SK-N-SH (cell line): ENCODE measurements at regions not wholly inside any gene's neighbourhood (a gene's known extent, or its start where the extent isn't known, plus 50 kb on each side); places are given as distances from the start of the nearest gene placed in this dataset.

Source experiments
- CTCF ChIA-PET: fragments of 300-600, 350-600 bp; formaldehyde crosslinking; extraction: SDS; loops from one replicate; lab custom pipeline; 2021; lab: Yijun Ruan, JAX
- POLR2A ChIA-PET: fragments of 350-600 bp; sonication (Branson Sonifier 250); formaldehyde crosslinking; extraction: SDS; loops from one replicate; lab custom pipeline; 2020; ENCODE audit warnings: antibody characterized with exemption, inconsistent platforms; lab: Yijun Ruan, JAX
- DNase-seq: peaks from one replicate; pipeline ENCODE4 v3.0.0; 2012
- H2AFZ ChIP-seq: fragments of 200-600 bp; sonication (generic); 2 replicates; pipeline ENCODE4 v1.8.1; 2016; ENCODE audit warnings: antibody characterized with exemption, mild to moderate bottlenecking, low read depth
- H3F3A ChIP-seq: fragments of 200-600 bp; sonication (generic); replicated peaks from 2 replicates; pipeline ENCODE3; 2016; ENCODE audit warnings: antibody characterized with exemption, mild to moderate bottlenecking; ENCODE audit not compliant: insufficient read depth
- H3K27ac ChIP-seq, 2 experiments: fragments of 200-500 bp in 1 of 2; fragments of 200-600 bp in 1 of 2; sonication (Bioruptor generic) in 1 of 2; sonication (generic), shearing (Covaris generic) in 1 of 2; 2 replicates each; pipeline versions ENCODE4 v1.5.1 to v1.6.1; 2014 to 2016; ENCODE audit warnings: low read depth in 2 of 2, inconsistent platforms in 1 of 2, low read length in 1 of 2, mild to moderate bottlenecking in 1 of 2, mixed read lengths in 1 of 2
- H3K27me3 ChIP-seq: fragments of 200-600 bp; sonication (generic), shearing (Covaris generic); 2 replicates; pipeline ENCODE4 v1.6.1; 2016; ENCODE audit warnings: mixed run types; ENCODE audit not compliant: insufficient read depth
- H3K36me3 ChIP-seq, 2 experiments: fragments of 200-500 bp in 1 of 2; fragments of 200-600 bp in 1 of 2; sonication (Bioruptor generic) in 1 of 2; sonication (generic) in 1 of 2; replicated peaks in 1 of 2; 2 replicates each; pipeline versions ENCODE3 to v1.5.1; 2014 to 2016; ENCODE audit warnings: low read length in 1 of 2, mild to moderate bottlenecking in 1 of 2; ENCODE audit not compliant: insufficient read depth in 2 of 2, control insufficient read depth in 1 of 2
- H3K4me1 ChIP-seq, 2 experiments: fragments of 200-500 bp in 1 of 2; fragments of 200-600 bp in 1 of 2; sonication (Bioruptor generic) in 1 of 2; sonication (generic), shearing (Covaris generic) in 1 of 2; 2 replicates each; pipeline versions ENCODE4 v1.5.1 to v1.6.1; 2014 to 2016; ENCODE audit warnings: low read depth in 1 of 2, low read length in 1 of 2, mixed run types in 1 of 2; ENCODE audit not compliant: insufficient read depth in 2 of 2, control insufficient read depth in 1 of 2
- H3K4me2 ChIP-seq: fragments of 200-600 bp; sonication (generic), shearing (Covaris generic); 2 replicates; pipeline ENCODE4 v1.6.1; 2017; ENCODE audit warnings: mixed run types
- H3K4me3 ChIP-seq, 2 experiments: fragments of 200-500 bp in 1 of 2; fragments of 200-600 bp in 1 of 2; sonication (Bioruptor generic) in 1 of 2; sonication (generic), shearing (Covaris generic) in 1 of 2; 2 replicates each; pipeline versions ENCODE4 v1.5.1 to v1.8.1; 2014 to 2016; ENCODE audit warnings: low read depth in 2 of 2, inconsistent platforms in 1 of 2, low read length in 1 of 2, mild to moderate bottlenecking in 1 of 2, mixed read lengths in 1 of 2, moderate library complexity in 1 of 2
- H3K79me2 ChIP-seq: fragments of 200-600 bp; sonication (generic); 2 replicates; pipeline ENCODE4 v1.8.1; 2017; ENCODE audit warnings: mild to moderate bottlenecking; ENCODE audit not compliant: insufficient read depth
- H3K9ac ChIP-seq: fragments of 200-600 bp; sonication (generic); 2 replicates; pipeline ENCODE4 v1.6.1; 2017; ENCODE audit warnings: mixed run types
- H3K9me2 ChIP-seq: fragments of 200-600 bp; sonication (generic); 2 replicates; pipeline ENCODE4 v1.6.1; 2017; ENCODE audit warnings: mixed run types
- H3K9me3 ChIP-seq: fragments of 200-600 bp; sonication (generic); 2 replicates; pipeline ENCODE4 v1.6.1; 2017; ENCODE audit warnings: mixed run types, mild to moderate bottlenecking, moderate library complexity
- H4K20me1 ChIP-seq: fragments of 200-600 bp; sonication (generic); 2 replicates; pipeline ENCODE4 v1.6.1; 2017; ENCODE audit warnings: mild to moderate bottlenecking, mixed run types; ENCODE audit not compliant: insufficient read depth
- EP300 ChIP-seq, 2 experiments: IDR thresholded peaks; 2 replicates each; pipeline versions ENCODE4 v1.4.0 to v1.6.1; 2012; ENCODE audit warnings: borderline replicate concordance in 1 of 2, low read depth in 1 of 2, low read length in 1 of 2
- NFIC ChIP-seq: IDR thresholded peaks from 2 replicates; pipeline ENCODE4 v1.4.0; 2012; ENCODE audit warnings: borderline replicate concordance
- RAD21 ChIP-seq: IDR thresholded peaks from 2 replicates; pipeline ENCODE4 v1.6.1; 2012; ENCODE audit warnings: mild to moderate bottlenecking, low read length
- TAF1 ChIP-seq: IDR thresholded peaks from 2 replicates; pipeline ENCODE4 v1.6.1; 2012; ENCODE audit warnings: low read depth, mild to moderate bottlenecking, low read length, moderate library complexity, borderline replicate concordance
- YY1 ChIP-seq: IDR thresholded peaks from 2 replicates; pipeline ENCODE4 v1.4.0; 2012; ENCODE audit warnings: low read depth, mild to moderate bottlenecking
- whole genome bisulfite sequencing: methylation state at CpG from one replicate; pipeline ENCODE4 v1.1.6; 2017; ENCODE audit warnings: low lambda C conversion rate; 5-methylcytosine and 5-hydroxymethylcytosine counted together
- TF ChIP-seq, protein P1 (sequence below): IDR thresholded peaks from 2 replicates; pipeline ENCODE4; 2012
- TF ChIP-seq, protein P2 (sequence below): fragments of 150-350 bp; IDR thresholded peaks from 2 replicates; pipeline ENCODE4 v1.6.1; 2016; ENCODE audit warnings: mild to moderate bottlenecking, low read depth, low read length

DNA sequence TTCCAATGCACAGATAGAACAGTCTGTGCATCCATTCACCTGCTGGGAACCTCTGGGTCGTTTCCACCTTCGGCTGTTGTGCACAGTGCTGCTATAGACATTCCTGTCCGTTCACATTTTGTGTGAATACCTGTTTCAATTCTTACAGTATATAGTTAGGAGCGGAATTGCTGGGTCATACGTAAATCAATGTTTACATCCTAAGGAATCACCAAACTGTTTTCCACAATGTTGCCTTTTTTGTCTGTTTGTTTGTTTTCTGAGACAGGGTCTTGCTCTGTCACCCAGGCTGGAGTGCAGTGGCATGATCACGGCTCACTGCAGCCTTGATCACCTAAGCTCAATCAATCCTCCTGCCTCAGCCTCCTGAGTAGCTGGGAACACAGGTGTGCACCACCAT lies 158.3 kb downstream of the CRYBB2 start (continued):
- TF ChIP-seq NFIC: no peak

DNA sequence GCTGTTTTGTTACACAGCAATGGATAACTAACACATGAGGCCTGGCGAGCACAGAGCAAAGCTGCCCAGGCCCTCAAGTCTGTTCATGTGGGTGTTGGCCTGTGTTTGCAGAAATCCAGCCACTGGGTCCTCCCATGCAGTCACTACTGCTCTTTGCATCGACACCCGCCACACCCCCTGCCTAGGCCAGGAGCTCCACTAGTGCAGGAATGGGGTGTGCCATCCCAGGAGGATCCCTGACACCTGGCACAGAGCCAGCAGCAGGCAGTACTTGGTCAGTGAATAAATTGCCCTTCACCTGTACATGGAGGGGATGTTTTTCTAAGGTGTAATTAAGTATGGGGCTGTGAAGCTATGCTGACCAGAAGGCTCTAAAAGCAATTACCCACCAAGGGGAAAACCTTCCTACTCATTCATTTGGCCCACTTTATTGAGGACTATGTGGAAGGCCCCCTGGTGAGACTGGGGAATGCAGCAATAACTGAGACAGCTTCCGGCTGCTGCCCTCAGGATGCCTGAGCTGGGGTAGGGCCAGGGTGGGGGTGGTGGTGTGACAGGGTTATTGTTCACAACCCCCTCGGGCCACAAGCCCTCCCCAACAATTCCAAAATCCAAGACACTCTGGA lies 160.8 kb downstream of the CRYBB2 start:
- ChIA-PET CTCF (no interaction called here), POLR2A (no interaction called here)
- DNase-seq: no peak
- no peak overlapping the region for H3K9ac ChIP-seq
- H3K79me2 ChIP-seq: no peaks in the 10 kb centered on the region
- H2AFZ ChIP-seq: no peak overlapping the region
- H3K36me3 ChIP-seq: no peaks in the 10 kb centered on the region
- H3K9me3 ChIP-seq: no peaks in the 10 kb centered on the region
- no peak for TF ChIP-seq TAF1
- TF ChIP-seq, protein P1, sequence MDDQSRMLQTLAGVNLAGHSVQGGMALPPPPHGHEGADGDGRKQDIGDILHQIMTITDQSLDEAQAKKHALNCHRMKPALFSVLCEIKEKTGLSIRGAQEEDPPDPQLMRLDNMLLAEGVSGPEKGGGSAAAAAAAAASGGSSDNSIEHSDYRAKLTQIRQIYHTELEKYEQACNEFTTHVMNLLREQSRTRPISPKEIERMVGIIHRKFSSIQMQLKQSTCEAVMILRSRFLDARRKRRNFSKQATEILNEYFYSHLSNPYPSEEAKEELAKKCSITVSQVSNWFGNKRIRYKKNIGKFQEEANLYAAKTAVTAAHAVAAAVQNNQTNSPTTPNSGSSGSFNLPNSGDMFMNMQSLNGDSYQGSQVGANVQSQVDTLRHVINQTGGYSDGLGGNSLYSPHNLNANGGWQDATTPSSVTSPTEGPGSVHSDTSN: no peak
- TF ChIP-seq, protein P2, sequence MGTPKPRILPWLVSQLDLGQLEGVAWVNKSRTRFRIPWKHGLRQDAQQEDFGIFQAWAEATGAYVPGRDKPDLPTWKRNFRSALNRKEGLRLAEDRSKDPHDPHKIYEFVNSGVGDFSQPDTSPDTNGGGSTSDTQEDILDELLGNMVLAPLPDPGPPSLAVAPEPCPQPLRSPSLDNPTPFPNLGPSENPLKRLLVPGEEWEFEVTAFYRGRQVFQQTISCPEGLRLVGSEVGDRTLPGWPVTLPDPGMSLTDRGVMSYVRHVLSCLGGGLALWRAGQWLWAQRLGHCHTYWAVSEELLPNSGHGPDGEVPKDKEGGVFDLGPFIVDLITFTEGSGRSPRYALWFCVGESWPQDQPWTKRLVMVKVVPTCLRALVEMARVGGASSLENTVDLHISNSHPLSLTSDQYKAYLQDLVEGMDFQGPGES: no peak
- no peak for TF ChIP-seq EP300 (IDR thresholded peaks at IDR 0.05; ENCODE audit: borderline replicate concordance in 1 of 2, low read depth in 1 of 2, low read length in 1 of 2)
- TF ChIP-seq RAD21: no peak
- H3F3A ChIP-seq: no peaks in the 10 kb centered on the region
- H4K20me1 ChIP-seq: no peaks in the 10 kb centered on the region
- no peaks in the 10 kb centered on the region for H3K27me3 ChIP-seq
- H3K4me2 ChIP-seq: no peak overlapping the region
- 100% methylated on average over 1 of the region's 5 CpGs for WGBS
- H3K4me1 ChIP-seq: no peaks in the 10 kb centered on the region; a peak in 1 of 4 replicates
- H3K27ac ChIP-seq: no peak overlapping the region
- no peak overlapping the region for H3K4me3 ChIP-seq
- no peaks in the 10 kb centered on the region for H3K9me2 ChIP-seq

DNA sequence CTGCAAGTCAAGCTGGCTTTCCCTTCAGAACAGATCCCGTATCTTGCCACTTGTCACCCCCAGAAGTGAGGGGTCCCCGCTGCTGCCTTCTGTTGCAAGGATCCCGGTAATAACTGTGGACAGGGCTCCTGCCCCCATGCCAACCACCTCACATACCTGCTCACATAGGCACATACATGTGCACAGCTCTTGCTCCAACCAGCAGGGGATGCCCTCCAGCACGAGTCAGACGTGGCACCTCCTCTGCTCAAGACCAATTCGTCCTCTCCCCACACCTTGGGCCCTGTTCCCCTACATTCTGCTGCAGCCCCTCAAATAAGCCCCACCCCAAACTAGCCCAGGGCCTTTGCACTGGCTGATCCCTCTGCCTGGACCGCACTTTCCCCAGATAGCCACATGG lies 163.3 kb downstream of the CRYBB2 start:
- Histone ChIP-seq H3F3A (no peaks in the 10 kb centered on the region), H3K9me2 (no peaks in the 10 kb centered on the region), H3K4me3 (no peak overlapping the region), H3K9ac (no peak overlapping the region), H3K9me3 (no peaks in the 10 kb centered on the region), H3K4me1 (peaks cover 0 to 7% of the 10 kb centered on the region in 2 experiments; a peak in 1 of 4 replicates), H3K27ac (no peak overlapping the region), H3K36me3 (no peaks in the 10 kb centered on the region), H3K79me2 (no peaks in the 10 kb centered on the region)
- TF ChIP-seq YY1: no peak
- peak; percentile 13; the same call in 1 of the 2 replicates for TF ChIP-seq RAD21
- TF ChIP-seq, all 33 proteins: peak for 1
- Histone ChIP-seq H4K20me1 (peaks cover under 1% of the 10 kb centered on the region; the same call in 1 of the 2 replicates), H3K27me3 (no peaks in the 10 kb centered on the region), H2AFZ (no peak overlapping the region), H3K4me2 (no peak overlapping the region)
- 96% methylated on average over 5 of the region's 7 CpGs for WGBS
- POLR2A ChIA-PET: no interaction called here
- no peak for DNase-seq
- CTCF ChIA-PET: interaction anchor here (0.7 kb wide), 1 partner anchor 15 kb away, joined by 3 read pairs; no protein-coding TSS in a partner anchor
